GM21447 (cell line): ENCODE measurements at regions not wholly inside any gene's neighbourhood (a gene's known extent, or its start where the extent isn't known, plus 50 kb on each side); places are given as distances from the start of the nearest gene placed in this dataset.
"Not testable (repeated sequence)": the region's sequence is repeated elsewhere in the genome, so short reads cannot be mapped to it uniquely, and the experiment has no call there.

Experiments
- ATAC-seq: cut with Tn5 transposase; IDR thresholded peaks from one replicate; pipeline ENCODE4 v1.9.1; 2021; ENCODE audit not compliant: unreplicated experiment

DNA sequence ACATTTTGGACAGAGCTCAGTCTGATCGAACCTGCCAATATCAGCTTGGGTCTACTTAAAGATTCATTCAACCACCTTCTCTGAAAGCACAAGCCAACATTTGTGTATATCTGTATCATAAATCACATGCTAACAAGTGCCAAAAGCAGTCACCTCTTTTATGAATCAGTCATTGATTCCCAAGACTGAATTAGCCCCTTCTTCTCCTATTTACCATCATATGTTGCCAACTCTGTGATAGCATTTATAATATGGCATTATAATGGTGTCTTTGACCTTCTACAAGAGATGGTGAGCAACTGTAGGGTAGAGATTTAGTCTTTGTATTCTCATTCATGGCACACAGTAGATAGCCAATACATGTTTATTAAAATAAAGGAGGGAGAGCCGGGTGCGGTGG lies 61.4 kb downstream of the DDX53 start:
- no peak for ATAC-seq

GRCh38 chrX:23062359-23062758 lies 62.6 kb downstream of the DDX53 start:
- ATAC-seq: no peak

- peak; percentile 66 for ATAC-seq
Measured at GRCh38 chrX:23066588-23067281, 67.0 kb downstream of the DDX53 start.

GRCh38 chrX:23075461-23075860 lies 75.7 kb downstream of the DDX53 start:
- not testable (repeated sequence) for ATAC-seq

DNA sequence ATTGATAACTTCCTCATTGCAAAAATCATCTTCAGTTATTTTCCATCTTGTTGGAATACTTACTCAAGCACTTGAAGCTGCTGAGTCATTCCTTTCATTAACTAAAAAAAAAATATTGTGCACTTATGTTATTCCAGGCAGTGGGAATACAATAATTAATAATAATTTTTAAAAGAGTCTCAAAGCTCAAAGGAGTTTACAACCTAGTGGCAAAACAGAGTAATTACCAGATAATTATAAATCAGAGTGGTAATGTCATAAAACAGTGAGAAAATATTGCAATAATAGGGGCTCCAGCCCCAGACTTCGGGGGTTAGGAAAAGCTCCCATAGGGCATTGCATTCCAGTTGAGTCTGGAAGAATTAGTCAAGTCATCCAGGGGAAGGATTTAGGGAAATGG lies 79.6 kb downstream of the DDX53 start:
- no peak for ATAC-seq

GRCh38 chrX:23100826-23101225 lies 101.1 kb downstream of the DDX53 start:
- ATAC-seq: no peak

DNA sequence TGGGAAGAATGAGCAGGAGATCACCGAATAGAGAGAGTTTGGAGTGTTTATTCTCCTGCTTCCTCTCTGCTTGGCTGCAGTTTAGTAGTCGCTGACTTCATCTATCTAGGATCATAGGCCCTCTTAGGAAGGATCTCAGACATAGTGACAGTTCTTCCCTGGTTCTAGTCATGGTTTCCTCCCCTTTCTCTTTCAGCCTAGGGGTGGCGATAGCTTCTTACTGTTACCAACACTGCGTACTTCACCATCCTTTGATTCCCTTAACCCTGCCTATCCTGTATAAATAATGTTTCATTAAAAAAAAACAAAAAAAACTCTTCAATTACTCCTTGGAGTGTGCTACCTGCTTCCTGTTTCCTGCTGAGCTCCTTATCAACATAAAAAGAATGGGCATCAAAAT lies 103.8 kb downstream of the DDX53 start:
- ATAC-seq: no peak

DNA sequence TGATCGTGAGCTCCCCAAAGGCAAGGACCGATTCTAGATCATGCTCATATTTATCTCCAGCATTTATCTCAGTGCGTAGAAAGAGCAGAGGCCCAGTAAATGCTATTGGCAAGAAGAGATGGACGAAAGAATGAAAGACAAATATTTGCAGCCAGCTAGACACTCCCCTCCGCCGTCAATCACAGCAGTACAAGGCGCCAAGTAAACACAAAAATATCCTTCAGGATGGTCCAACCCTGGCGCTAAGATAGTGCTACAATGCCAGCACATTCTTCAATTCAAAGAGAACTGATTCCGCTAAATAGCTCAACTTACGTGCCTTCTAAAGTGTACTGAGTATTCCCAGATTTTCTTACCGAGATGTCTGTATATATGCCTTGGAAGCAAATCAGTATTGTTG lies 114.5 kb downstream of the DDX53 start:
- no peak for ATAC-seq

DNA sequence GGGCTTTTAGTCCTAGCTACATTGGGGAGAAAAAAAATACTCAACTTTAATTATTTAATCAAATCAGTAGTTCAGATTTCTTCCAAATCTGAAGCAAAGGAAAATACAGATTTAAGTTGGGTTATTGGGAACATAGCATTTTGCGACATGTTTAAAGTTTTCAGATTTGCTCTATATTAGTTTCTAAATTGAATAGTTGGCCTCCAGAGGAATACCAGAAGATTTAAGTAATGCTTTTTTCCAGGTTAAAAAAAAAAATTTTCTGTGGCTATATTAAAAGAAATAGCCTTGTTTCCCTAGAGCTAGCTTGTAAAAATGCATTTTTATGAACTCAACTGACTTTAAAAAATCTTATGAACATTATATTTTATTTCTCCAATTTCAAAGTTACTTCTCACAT lies 115.9 kb downstream of the DDX53 start:
- ATAC-seq: no peak

GRCh38 chrX:23118163-23118562 lies 118.4 kb downstream of the DDX53 start:
- ATAC-seq: no peak

GRCh38 chrX:23118890-23119527 lies 119.2 kb downstream of the DDX53 start:
- no peak for ATAC-seq

GRCh38 chrX:23127586-23127985 lies 127.8 kb downstream of the DDX53 start:
- no peak for ATAC-seq

DNA sequence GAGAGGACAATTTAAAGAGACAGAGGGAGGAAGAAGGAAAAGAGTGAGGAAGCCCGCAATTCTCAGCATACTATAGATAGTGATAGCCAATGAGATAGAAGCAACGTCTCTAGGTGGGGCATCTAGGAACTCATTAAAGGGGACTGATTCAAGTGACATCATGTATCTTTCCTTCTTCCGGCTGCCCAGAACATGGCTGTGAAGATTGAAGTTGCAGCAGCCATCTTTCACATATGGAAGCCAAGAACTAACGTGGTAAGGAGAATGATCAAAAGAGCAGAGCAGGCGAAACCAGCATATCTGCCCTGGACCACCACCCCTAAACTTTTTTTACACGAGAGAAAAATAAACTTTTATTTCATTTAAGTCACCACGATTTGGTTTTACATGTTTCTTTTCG lies 133.8 kb downstream of the DDX53 start:
- no peak for ATAC-seq

- no peak for ATAC-seq
Measured at GRCh38 chrX:23134136-23134535, 134.4 kb downstream of the DDX53 start.

GRCh38 chrX:23136816-23137215 lies 137.1 kb downstream of the DDX53 start:
- no peak for ATAC-seq

DNA sequence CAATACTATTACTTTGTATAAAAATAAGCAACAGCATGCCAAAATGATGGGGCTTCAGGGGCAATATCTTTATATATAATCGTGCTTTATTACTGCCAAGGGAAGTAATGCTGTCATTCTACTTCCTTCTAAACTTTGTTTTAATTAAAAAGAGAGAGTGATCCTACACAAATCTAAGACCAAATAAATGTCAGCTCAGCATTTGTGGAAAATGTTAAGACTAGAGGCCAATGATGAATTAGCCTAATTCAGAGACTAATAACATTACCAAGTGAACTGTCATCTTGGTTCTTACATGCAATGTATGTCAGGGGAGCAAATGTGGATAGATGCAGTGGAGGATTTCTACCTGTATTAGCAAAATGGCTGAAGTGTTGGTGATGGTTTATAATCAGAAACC lies 166.4 kb upstream of the PTCHD1 start:
- no peak for ATAC-seq

DNA sequence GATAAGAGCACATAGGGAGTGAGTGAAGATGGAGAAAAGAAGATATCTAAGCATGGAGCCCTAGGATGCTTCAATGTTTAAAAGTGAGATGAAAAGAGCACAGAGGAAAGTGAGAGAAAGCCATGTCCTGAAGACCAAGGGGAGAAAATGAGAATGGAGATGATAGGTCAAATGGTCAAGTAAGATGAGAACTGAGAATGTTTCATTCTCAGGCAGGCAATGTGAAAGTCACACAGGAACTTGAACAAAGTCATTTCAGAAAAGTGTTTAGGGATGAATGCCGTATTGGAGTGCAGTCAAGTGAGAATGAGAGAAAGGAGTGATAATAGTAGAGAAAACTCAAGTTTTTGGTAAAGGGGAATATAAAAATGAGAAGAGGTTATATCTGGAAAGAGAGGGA lies 148.7 kb upstream of the PTCHD1 start:
- ATAC-seq: no peak

DNA sequence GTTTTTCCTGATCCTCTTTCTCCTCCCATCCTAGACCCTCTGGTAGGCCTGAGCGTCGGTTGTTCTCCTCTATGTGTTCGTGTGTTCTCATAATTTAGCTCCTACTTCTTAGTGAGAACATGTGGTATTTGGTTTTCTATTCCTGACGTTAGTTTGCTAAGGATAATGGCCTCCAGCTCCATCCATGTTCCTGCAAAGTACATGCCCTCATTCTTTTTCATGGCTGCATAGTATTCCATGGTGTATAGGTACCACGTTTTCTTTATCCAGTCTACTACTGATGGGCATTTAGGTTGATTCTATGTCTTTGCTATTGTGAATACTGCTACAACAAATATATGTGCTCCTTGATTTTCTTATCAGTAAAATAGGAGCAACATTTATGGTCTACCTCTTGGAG lies 146.8 kb upstream of the PTCHD1 start:
- no peak for ATAC-seq

- ATAC-seq: no peak
Measured at GRCh38 chrX:23194885-23195554, 139.6 kb upstream of the PTCHD1 start.

DNA sequence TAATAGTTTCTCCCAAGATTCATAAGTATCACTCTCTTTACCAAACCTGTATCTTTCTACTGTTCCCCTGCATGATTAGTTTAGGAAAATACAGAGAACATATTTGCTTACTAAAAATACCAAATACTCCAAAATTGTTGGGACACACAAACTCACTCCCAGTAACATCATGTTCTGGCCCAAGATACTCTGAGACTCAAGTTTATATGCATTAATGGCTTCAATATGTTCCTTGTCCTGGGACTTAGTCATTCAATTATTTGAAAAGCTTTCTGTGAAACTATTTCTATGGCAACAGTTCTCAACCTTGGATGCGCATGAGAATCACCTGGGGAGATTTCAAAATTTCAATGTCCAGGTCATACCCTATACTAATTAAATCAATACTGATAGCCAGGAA lies 138.9 kb upstream of the PTCHD1 start:
- no peak for ATAC-seq

DNA sequence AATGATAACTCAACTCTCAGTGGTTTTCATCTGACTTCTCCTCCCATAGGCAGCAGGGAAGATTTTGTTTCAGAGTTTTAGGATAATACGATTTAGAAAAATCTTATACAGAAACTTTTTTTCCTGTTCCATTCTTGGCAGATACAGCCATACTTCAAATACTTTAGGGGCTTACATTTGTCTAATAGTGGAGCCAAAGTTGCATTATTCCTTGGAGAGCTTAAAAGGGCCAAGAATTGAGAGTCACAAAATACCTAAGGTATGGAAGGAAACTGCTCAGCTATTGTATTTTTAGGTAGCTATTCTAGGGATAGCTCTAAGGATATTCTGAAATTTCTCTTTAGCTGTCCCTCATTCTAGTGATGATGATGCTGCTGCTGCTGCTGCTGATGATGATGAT lies 132.9 kb upstream of the PTCHD1 start:
- ATAC-seq: no peak

GRCh38 chrX:23202326-23202725 lies 132.3 kb upstream of the PTCHD1 start:
- no peak for ATAC-seq
